PFSK-1 (cell line): ENCODE measurements at regions not wholly inside any gene's neighbourhood (a gene's known extent, or its start where the extent isn't known, plus 50 kb on each side); places are given as distances from the start of the nearest gene placed in this dataset.

ENCODE experiments used
- FOXP2 ChIP-seq: optimal IDR thresholded peaks from 2 replicates; pipeline ENCODE3; 2011; ENCODE audit warnings: borderline replicate concordance, control low read depth, inconsistent platforms; ENCODE audit not compliant: insufficient read depth; ENCODE audit errors: extremely low read length, extremely low read depth
- POLR2AphosphoS5 ChIP-seq: IDR thresholded peaks from 2 replicates; pipeline ENCODE4 v1.6.1; 2012; ENCODE audit warnings: low read depth, mild to moderate bottlenecking, control low read depth, low read length, moderate library complexity
- SIN3A ChIP-seq: IDR thresholded peaks from 2 replicates; pipeline ENCODE4 v1.6.1; 2012; ENCODE audit warnings: mild to moderate bottlenecking, low read length, moderate library complexity, borderline replicate concordance; ENCODE audit not compliant: insufficient read depth
- TAF1 ChIP-seq: IDR thresholded peaks from 2 replicates; pipeline ENCODE4 v1.6.1; 2012; ENCODE audit warnings: low read length, control low read depth, borderline replicate concordance; ENCODE audit not compliant: insufficient read depth
- TF ChIP-seq, protein P1 (sequence below), 2 experiments: IDR thresholded peaks; 2 replicates each; pipeline versions ENCODE4 v1.6.1 to v1.8.0; 2011 to 2012; ENCODE audit warnings: low read depth in 2 of 2, low read length in 2 of 2, control low read depth in 1 of 2, inconsistent platforms in 1 of 2, mild to moderate bottlenecking in 1 of 2, moderate library complexity in 1 of 2; ENCODE audit not compliant: insufficient read depth in 1 of 2

GRCh38 chr4:111115881-111116280 is 493.0 kb upstream of the PITX2 start:
- TF ChIP-seq POLR2AphosphoS5 (no peak), TAF1 (no peak), SIN3A (no peak), FOXP2 (no peak)
- TF ChIP-seq, protein P1, sequence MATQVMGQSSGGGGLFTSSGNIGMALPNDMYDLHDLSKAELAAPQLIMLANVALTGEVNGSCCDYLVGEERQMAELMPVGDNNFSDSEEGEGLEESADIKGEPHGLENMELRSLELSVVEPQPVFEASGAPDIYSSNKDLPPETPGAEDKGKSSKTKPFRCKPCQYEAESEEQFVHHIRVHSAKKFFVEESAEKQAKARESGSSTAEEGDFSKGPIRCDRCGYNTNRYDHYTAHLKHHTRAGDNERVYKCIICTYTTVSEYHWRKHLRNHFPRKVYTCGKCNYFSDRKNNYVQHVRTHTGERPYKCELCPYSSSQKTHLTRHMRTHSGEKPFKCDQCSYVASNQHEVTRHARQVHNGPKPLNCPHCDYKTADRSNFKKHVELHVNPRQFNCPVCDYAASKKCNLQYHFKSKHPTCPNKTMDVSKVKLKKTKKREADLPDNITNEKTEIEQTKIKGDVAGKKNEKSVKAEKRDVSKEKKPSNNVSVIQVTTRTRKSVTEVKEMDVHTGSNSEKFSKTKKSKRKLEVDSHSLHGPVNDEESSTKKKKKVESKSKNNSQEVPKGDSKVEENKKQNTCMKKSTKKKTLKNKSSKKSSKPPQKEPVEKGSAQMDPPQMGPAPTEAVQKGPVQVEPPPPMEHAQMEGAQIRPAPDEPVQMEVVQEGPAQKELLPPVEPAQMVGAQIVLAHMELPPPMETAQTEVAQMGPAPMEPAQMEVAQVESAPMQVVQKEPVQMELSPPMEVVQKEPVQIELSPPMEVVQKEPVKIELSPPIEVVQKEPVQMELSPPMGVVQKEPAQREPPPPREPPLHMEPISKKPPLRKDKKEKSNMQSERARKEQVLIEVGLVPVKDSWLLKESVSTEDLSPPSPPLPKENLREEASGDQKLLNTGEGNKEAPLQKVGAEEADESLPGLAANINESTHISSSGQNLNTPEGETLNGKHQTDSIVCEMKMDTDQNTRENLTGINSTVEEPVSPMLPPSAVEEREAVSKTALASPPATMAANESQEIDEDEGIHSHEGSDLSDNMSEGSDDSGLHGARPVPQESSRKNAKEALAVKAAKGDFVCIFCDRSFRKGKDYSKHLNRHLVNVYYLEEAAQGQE (IDR thresholded peaks at IDR 0.05; ENCODE audit: insufficient read depth in 1 of 2, low read depth in 2 of 2, low read length in 2 of 2), result no peak
